ENCODE measurements at regions not wholly inside any gene's neighbourhood (a gene's known extent, or its start where the extent isn't known, plus 50 kb on each side); places are given as distances from the start of the nearest gene placed in this dataset.

DNA sequence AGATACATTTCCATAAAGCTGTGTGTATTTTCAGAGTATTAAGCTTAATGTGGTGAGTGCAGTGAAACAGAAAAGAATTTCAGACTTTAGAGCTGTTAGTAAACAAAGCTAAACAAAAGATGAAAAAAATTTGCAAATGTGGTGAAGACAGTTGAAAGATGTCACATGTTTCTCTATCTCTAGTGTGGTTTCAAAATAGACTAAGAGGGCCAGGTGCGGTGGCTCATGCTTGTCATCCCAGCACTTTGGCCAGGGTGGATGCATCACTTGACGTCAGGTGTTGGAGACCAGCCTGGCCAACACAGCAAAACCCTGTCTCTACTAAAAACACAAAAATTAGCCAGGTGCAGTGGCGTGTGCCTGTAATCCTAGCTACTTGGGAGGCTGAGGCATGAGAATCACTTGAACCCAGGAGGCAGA is 466.0 kb upstream of the NR2F2 start:
- DNase-seq = no peak

DNA sequence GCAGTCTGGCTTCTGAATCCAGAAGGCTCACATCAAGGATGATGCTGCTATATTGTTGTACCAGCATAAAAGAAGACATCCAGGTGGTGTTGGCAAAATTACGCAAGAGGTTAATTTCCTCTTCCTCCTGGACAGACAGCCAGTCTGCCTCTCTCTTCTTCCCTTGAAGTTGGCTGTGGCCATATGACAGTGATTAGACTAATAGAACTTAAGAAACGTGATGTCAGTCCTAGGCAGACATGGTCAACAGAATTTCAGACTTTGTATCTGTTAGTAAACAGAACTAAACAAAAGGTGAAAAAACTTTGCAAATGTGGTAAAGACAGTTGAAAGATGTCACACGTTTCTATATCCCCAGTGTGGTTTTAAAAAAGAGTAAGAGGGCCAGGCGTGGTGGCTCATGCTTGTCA is 465.2 kb upstream of the NR2F2 start:
- DNase-seq = no peak

DNA sequence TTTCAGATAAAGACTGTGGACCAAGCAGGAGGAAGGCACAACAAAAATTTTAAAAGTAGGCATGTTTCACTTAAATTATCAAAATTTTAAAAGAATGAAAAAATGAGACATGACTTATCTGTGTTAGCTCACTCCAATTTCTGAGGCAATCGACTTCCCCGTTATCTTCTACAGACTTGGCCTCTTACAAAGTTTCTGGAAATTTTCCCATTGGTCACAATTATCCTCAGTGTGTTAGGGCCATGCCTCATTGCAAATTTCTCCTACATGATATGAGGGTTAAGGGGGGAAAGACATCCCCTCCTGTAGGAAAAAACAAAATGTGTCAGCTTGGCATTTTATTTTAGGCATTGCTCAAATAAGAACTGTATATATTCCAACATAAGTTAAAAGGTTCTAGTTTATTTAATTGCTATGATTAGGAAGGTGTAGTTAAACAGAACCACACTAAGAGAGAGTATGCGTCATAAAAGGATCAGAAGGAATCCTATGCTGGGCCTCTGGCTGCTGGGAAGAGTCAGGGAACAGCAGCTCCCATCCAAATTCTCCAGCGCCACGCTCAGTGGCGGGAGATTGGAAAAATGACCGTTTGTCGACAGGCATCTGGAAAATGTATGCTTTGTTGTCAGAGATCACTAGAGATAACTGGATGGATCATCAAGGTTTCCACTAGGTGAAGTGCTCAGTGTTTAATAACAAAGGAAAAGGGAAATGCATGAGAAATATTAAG is 463.6 kb upstream of the NR2F2 start:
- no peak for DNase-seq

DNA sequence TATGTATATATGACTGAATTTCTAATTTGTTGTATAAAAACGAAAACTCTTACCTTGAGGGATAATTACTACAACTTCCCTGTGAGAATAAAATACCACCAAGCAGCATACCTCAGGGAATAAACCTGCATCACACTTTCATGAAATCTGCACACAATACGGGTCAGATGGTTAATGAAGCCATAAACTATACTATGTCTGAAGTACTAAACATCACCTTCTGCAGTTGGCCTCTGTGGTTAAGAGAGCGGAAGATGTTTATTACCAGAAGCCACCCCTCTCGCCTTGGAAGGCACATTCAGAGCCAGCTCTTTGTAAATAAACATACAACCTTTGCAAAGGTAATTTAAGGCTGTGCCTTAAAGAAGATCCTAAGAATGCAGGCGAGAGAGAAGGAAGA is 462.1 kb upstream of the NR2F2 start:
- no peak for DNase-seq

DNA sequence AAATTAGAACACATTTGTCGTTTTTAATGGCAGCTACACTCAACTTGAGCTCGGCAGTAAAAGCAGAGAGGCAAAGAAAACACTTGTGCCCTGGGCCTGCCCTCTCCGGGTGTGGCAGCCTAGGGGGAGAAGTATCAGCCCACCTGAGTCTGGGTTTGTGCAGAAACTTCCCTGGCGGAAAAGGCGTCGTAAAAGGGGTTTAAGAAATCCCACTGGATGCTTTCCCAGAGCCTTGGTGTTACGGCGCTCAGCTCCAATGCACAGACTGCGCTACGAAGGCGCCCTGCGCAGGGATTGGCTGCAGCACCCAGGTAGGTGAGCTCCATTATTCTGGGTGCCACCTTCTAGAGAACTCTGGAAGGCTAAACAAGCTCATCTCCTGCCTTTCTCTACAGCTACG is 461.5 kb upstream of the NR2F2 start:
- no peak for DNase-seq

DNA sequence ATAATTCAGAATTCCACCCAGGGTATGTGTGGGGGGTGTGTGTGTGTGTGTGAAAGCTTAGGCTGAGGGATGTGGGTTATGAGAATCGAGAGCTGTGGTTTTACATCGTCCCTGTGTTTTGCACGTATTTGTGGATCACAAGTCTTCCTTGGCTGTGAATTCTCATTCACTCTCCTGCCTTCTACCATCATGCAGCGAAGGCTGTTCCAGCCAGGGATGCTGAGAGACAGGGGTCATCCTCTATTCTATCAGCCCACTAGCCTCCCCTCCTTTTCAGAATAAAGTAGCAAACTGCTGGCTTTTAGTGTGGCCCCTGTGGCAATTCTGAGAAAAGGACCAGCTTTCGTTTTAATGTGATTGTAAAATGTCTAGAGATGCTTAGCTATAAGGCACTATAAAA is 460.6 kb upstream of the NR2F2 start:
- no peak for DNase-seq

DNA sequence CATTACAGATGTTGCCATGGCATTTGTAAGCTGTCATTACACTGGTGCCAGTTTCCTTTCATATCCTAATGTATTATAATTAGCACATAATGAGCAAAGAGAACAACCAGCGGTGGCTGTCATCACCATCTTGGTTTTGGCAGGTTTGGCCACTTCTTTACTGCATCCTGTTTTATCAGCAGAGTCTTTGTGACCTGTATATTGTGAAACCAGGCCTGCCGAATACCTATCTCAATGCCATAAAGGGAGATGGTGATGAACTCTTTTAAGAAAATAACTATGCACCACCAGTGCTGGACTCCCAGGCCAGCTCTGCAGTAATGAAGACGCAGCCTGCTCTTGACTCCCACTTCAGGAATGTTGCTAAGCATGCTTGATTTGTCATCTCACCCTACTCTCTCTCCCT is 458.1 kb upstream of the NR2F2 start:
- DNase-seq = no peak

DNA sequence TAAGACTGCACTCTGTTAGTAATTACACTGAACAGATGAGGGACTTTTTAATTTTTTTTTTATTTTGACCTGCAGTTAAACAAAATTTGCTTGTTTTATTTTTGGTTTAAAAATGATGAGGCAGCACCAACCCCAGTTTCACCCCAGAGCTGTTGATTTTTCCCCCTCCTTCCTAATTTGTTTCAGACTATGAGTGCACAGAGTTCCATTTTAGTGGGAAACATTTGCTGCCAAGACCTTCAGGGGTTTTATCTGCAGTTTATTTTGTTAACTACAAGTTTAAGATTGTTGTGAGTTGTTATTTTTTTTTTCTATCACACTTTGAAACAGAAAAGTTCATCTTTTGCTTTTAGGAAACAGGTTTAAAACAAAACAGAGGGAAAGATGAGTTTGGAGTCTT is 455.9 kb upstream of the NR2F2 start:
- DNase-seq = no peak

DNA sequence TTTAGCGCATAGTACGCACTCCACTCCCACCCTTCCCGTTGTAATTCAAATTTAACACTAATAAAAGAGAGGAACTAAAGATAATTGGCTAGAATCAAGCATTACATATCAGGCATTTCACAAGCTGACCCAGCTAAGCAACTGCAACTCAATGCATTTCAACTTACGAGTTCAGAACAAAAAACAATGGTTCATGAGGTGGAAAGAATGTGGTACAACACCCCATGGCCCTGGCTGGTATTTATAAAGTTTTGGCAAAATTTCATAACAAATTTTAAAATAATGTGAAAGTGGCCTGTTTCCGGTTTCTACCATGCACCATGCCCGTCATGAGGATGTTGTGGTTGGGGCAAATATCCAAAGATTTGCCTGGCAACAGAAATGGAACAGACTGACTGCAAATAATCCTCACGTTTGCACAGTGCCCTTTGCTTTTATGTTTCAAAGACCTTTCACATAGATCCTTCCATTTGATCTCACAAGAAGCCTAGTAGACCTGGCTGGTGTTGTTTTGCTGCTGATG is 455.3 kb upstream of the NR2F2 start:
- DNase-seq = no peak

DNA sequence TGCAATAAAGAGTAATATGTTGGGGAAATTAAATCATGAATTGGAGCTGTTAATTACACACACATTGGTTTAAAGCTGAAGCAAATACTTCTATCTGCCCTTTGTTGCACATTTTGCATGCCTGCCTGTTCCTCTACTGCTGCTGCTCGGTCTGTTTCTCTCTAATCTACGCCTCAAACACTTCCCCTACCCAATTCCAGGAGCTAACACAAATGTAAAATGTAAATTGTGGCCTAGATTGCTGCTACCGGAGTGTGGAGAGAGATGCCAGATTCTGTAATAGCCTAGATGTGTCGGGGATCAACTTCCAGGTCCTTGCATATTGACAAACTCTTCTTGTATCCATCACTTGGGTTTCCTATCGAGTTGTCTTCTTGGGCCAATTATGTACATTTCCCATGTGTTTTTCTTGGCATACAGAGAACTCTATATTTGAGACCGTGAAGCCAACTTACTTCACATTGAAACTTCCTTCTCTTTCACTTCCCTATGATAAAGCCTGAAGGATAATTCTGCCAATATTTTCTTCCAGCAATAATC is 450.4 kb upstream of the NR2F2 start:
- DNase-seq = no peak

DNA sequence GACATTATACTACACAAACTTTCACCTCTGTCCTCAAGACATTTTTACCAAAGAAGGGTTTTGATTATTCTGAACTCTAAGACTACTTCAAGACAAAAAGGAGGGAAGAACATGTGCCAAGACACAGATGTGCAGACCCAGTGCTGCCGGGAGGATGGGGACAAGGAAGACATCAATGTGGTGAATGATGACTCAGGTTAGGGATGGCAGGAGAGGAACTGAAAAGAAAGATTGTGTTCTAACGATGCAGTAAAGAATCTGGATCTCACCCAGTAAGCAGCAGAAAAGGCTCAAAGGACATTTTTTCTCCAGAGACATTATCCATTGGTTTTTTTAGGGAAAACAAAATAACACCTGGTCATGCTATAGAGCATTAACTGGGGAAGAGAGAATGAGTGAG is 449.9 kb upstream of the NR2F2 start:
- DNase-seq = no peak

DNA sequence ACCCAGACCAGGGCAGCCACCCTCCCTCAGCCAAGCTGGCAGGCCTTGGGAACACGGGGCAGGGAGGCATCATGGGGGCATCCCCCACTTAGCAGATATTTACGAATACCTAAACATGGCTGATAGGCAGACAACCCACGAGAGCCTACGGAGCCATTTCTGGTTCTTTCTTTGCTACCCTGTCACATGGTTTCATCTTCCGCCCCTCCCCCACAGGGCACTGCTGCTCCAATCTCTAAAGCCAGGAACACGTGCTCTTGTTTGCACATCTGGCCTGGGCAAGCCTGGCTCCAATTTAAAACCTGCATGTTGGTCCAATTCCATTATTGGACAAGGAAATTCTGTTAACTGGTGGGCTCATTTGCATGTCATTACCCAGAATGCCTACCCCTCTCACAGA is 447.4 kb upstream of the NR2F2 start:
- no peak for DNase-seq

DNA sequence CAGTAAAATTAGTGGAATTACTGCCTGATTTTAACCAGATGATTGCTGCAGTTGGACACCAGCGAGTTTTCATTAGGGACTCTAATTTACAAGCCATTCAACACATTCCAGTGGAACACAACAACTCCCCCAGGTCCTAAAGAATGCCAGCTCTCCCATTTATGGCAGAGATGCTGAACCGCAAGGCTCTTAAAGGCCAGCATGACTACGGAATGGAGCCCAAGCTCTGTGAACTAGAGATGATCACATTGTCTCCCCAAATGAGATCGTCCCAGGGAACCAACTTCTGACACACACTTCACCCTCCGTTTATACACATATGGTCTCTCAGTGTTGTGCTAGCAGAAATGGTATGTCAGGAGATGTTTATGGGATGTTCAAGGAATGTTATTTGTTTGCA is 446.2 kb upstream of the NR2F2 start:
- no peak for DNase-seq

DNA sequence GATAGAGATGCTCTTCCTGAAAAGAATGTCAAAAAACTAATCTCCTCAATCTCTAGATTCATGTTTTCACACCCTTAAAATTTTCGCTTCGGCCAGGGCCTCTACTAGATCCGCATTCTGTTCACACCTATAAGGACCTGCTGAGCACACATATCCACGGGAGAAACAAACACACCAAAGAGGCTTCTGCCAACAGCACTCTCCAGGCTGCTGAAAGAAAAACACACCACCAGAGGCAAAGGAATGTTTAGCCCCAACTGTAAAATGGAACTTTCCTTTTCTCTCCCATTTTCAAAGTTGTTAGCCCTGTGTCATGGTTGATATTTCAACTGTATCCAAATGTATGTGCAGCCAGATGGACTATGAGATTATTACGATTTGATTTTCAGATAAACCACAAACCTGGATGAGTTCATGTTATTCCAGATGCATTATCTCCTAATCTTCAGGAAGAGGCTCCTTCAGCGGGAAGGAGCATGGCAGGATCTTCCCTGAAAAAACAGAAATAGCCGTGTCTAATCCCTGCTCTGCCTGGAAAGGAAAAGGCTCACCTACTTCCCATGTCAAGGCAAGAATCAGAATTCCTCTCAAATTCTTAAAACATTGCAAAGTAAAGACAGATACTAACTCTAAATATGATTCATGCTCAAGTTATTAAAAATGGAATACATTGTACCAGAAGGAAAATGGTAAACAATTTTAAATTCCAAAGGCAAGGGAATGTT is 442.7 kb upstream of the NR2F2 start:
- DNase-seq = no peak

DNA sequence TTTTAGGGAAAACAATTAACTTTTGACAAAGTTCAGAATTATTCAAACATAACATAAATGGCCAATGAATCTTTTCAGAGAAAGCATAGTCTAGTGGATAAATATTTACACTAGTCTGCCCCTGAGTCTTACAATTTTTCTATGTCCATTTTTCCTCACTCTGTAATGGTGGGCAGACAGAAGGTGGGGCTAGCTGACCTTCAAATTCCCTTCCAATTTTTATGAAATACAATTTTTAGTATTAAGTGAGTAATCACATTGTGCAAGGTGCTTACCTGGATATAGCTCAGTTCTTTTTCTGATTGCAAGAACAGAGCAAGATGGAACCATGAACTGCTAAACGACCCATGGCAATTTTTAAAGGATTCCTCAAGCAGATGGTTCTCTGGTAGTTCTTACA is 441.7 kb upstream of the NR2F2 start:
- no peak for DNase-seq

DNA sequence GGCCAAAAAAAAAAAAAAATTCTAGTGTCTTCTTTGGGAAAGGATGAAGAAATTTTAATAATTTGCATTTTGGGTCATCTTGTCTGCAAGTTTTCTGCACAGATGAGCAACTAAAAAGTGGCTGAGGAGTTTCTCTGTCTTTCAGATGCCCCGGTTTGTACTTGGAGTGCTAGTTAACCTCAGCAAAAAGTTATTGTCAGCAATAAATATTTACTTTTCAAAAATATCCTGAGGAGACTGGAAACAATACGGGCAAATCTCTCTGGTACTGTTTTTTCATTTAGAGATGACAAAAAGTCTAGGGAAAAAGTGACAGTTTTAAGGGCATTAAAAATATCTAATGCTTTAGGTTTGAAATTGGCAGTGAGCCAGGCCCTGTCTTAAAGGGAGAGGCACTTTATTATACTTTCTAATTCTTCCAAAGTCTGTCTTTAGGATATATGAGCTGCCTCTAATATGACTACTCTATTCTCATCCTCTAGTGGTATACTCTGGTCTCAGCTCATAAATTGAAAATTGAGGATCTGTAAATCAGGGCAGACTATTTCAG is 436.0 kb upstream of the NR2F2 start:
- DNase-seq = no peak

DNA sequence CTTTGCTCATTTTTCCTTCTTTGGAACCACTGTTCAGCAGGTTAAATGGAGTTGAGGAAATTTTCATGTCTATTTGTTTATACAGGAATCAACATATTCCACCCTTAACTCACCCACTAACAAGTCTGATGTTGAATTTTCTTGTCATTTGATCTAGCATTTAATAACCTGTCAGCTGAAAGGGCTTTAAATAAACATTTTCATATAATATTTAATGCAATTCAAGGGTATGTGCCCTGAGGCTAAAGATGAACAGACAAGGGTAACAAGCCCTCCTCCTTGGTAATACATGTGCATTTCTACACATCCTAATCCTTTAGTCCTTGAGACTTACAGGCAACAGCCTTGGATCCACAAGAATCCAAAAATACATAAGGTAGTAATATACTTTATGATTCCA is 435.0 kb upstream of the NR2F2 start:
- DNase-seq = no peak

DNA sequence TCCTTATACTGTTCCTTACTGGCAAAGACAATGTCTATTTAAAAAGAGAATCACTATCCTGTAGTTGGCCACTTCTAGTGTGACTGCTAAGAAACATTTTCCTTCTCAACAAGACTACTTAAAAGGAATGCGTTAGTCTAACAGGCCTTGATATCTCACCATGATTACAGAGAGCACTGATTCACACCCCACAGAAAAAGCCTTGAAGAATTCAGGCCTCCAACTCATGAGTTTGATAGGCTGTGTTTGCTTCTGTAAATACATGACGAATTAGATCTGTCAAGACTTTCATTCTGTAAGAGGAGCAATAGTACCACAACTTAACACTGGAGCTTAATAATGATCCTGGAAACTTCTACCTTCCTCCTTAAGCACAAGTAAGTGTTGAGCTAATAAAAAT is 432.8 kb upstream of the NR2F2 start:
- DNase-seq = no peak

DNA sequence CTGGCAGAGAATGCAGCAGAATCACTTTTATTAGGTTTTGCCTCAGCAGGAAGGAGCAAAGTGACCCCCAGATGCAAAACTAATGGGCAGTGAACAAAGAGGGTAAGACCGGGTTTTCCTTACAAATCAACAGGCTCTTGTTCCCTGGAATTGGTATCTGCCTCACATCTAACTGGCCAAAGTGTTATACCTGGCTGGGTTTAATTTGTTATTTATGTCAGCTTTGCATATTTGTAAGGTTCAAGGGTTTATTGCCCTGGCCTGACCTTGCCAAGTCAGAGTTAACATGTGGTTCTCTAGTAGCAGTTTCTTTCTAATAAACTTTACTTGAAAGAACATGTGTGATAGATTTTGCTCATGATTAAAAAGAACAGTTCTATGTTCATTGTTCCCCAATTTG is 431.7 kb upstream of the NR2F2 start:
- no peak for DNase-seq

DNA sequence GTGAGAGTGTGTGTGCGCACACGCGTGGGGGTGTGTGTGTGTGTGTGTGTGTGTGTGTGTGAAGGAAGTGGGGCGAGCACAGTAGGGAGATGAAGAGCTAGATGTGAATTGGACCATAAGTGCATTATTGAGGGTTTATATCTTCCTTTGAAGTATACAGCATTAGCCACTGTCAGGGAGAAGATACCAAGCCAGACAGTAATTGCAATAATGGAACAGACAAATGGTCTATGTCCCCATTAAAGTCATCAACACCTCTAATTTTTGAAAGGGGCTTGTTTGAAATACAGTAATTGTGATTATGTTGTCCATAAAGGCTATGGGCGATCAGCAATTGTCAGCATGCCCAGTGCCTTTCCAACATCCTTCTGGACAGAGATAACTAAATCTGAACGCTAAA is 429.2 kb upstream of the NR2F2 start:
- DNase-seq = no peak

DNA sequence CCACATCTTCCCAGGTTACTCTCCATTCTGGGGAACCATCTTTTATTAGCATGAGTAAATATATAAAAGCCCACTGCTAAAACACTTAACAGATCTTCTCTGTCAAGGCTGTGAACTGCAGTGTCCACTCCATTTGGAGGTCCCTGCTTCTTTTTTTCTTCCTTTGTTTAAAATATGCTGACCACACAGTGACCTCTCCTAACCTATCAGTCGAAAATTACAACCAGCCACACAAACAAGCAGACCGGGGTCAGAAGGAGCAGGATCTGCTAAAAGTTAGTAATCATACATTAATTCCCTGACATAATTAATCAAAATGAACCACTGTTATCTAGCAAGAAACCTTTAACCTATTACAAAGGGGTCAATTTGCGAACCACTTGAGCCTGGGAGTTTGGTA is 427.9 kb upstream of the NR2F2 start:
- no peak for DNase-seq

DNA sequence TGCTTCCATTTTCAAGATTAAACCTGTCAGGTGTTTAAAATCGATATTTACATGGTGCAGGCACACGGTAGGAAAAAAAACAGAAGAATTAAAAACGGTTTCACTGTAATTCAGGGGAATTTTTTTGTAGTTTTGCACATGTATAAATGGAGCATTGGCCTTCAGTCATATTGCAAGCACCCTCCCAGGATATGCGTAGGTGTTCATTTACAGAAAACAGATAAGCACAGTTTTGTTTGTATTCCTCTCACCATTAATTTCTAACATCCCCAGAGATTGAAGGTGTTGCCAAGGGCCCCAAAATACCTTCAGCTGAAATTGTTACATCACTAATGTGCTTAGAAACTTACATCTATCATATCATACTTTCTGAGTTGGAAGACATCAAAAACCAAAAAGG is 427.1 kb upstream of the NR2F2 start:
- no peak for DNase-seq

DNA sequence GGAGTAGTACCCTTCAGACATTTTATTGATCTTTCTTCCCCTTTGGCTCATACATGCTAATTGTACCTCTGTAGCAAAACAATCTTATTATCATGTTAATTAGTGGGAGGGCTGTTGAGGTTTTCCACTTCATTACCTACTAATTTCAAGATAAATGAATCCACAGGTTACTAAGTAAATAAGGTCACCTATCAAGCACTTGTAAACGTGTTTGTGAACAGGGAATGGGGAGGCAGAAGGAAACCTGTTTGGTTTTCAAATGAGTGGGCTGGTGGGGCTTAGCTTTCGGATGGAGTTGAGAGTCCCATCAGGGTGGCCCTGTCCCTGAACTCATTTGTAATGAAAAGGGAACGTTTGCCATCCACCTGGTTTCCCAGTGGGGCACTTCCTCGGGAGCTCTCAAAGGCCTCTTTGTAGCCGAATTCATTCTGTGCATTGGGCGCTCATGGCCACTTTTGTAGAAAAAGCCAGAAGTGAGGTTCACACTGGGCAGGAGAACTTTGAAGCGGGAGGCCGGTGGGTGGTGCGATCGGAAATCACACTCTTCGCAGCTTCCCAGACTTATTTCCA is 419.8 kb upstream of the NR2F2 start:
- DNase-seq = no peak
